ENCODE measurements at regions not wholly inside any gene's neighbourhood (a gene's known extent, or its start where the extent isn't known, plus 50 kb on each side); places are given as distances from the start of the nearest gene placed in this dataset.

DNA sequence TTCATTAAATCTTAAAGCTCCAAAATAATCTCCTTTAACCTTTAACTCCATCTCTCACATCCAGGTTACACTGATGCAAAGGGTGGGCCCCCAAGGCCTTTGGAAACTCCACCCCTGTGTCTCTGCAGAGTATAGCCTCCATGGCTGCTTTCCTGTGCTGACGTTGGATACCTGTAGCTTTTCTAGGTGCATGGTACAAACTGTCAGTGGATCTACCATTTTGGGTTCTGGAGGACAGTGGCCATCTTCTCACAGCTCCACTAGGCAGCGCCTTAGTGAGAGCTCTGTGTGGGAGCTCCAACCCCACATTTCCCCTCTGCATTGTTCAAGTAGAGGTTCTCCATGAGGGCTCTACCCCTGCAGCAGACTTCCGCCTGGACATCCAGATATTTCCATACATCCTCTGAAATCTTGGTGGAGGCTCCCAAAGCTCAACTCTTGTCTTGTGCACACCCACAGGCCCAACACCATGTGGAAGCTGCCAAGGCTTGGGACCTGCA is 162.2 kb downstream of the RASSF9 start:
- TF ChIP-seq CTCF (IDR thresholded peaks at IDR 0.05) (no peak), POLR2AphosphoS5 (IDR thresholded peaks at IDR 0.05) (no peak)

All from sigmoid colon (tissue), 4 donors.